GM06990 (cell line): ENCODE measurements at regions not wholly inside any gene's neighbourhood (a gene's known extent, or its start where the extent isn't known, plus 50 kb on each side); places are given as distances from the start of the nearest gene placed in this dataset.

Source experiments
- DNase-seq: peaks from one replicate; pipeline ENCODE4 v3.0.0-alpha.2; 2011; ENCODE audit not compliant: insufficient read length; ENCODE audit errors: extremely low read depth
- H3K27me3 ChIP-seq: replicated peaks from 2 replicates; pipeline ENCODE4 v1.6.0; 2011; ENCODE audit warnings: low read length; ENCODE audit not compliant: control insufficient read depth, insufficient read depth
- H3K36me3 ChIP-seq: 2 replicates; pipeline ENCODE4 v1.5.1; 2011; ENCODE audit warnings: low read length; ENCODE audit not compliant: control insufficient read depth, insufficient read depth
- H3K4me3 ChIP-seq: replicated peaks from 2 replicates; pipeline ENCODE4 v1.5.1; 2011; ENCODE audit warnings: low read depth, mild to moderate bottlenecking, control low read depth, low read length
- CTCF ChIP-seq: IDR thresholded peaks from 2 replicates; pipeline ENCODE4 v1.5.1; 2011; ENCODE audit warnings: low read length, control low read depth, mild to moderate bottlenecking, inconsistent platforms; ENCODE audit not compliant: insufficient read depth, poor library complexity, severe bottlenecking

- no peaks in the 10 kb centered on the region for H3K36me3 ChIP-seq
- no peak overlapping the region for H3K4me3 ChIP-seq
- no peaks in the 10 kb centered on the region for H3K27me3 ChIP-seq
- TF ChIP-seq CTCF: no peak
- DNase-seq: no peak
These were observed 93.6 kb upstream of the CPNE8 start for GRCh38 chr12:38998887-38999482.

GRCh38 chr12:38995249-38995648, 89.9 kb upstream of the CPNE8 start:
- no peaks in the 10 kb centered on the region for H3K36me3 ChIP-seq
- no peak overlapping the region for H3K4me3 ChIP-seq
- H3K27me3 ChIP-seq: no peaks in the 10 kb centered on the region
- TF ChIP-seq CTCF: no peak
- no peak for DNase-seq

GRCh38 chr12:38985961-38986360, 80.6 kb upstream of the CPNE8 start:
- no peak for DNase-seq
- Histone ChIP-seq H3K27me3 (no peaks in the 10 kb centered on the region), H3K36me3 (no peaks in the 10 kb centered on the region), H3K4me3 (no peak overlapping the region)
- no peak for TF ChIP-seq CTCF

- no peaks in the 10 kb centered on the region for H3K36me3 ChIP-seq
- no peak for TF ChIP-seq CTCF
- DNase-seq: no peak
These were observed 79.0 kb upstream of the CPNE8 start for GRCh38 chr12:38984388-38984787.

GRCh38 chr12:38983117-38983571, 77.8 kb upstream of the CPNE8 start:
- H3K4me3 ChIP-seq: no peak overlapping the region
- no peak for DNase-seq
- H3K27me3 ChIP-seq: no peaks in the 10 kb centered on the region
- H3K36me3 ChIP-seq: no peaks in the 10 kb centered on the region
- no peak for TF ChIP-seq CTCF

More at GRCh38 chr12:38984388-38984787, 79.0 kb upstream of the CPNE8 start:
- Histone ChIP-seq H3K27me3 (no peaks in the 10 kb centered on the region), H3K4me3 (no peak overlapping the region)

- no peak for TF ChIP-seq CTCF
- no peak for DNase-seq
- Histone ChIP-seq H3K27me3 (no peaks in the 10 kb centered on the region), H3K36me3 (no peaks in the 10 kb centered on the region), H3K4me3 (no peak overlapping the region)
These were observed 71.7 kb upstream of the CPNE8 start for GRCh38 chr12:38977132-38977531.
